ENCODE measurements at regions not wholly inside any gene's neighbourhood (a gene's known extent, or its start where the extent isn't known, plus 50 kb on each side); places are given as distances from the start of the nearest gene placed in this dataset.
A peak's percentile ranks its signal among the peaks of the same experiment; 100 is the strongest.

DNA sequence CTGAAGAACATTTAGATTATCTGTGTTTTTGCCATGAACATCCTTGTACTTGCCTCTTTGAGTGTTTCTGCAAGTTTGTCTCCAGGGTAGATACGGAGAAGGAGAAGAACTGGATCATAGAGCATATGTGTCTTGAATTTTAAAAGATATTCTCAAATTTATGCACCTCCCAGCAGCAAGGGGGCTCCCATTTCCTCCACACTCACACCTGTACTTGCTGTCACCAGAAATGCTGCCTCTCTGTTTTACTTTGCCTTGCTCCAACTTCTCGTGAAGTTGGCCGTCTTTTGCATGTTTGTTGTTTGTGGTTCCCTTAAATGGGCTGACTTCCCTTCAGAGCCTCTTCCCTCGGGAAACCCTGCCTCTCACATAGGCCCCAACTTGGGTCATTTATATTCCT is 171.0 kb downstream of the TFAP2C start:
- H3K27ac ChIP-seq (ENCODE audit: low read depth, low read length), result no peak overlapping the region
- no peaks in the 10 kb centered on the region for H3K36me3 ChIP-seq (ENCODE audit: control insufficient read depth in 1 of 2, insufficient read depth in 2 of 2, low read length in 2 of 2)
- no peaks in the 10 kb centered on the region for H3K9me2 ChIP-seq (ENCODE audit: insufficient read depth)
- H3K4me3 ChIP-seq (replicated peaks in 1 of 2; ENCODE audit: low read depth in 1 of 2, low read length in 2 of 2), result no peak overlapping the region
- CTCF ChIA-PET, result no interaction called here
- no peaks in the 10 kb centered on the region for H3K9me3 ChIP-seq (ENCODE audit: control insufficient read depth in 1 of 2, insufficient read depth in 1 of 2, low read depth in 1 of 2, low read length in 2 of 2)
- ATAC-seq (peak; percentile 53), DNase-seq (ENCODE audit: low read depth, low spot score) (no peak)
- RAD21 ChIA-PET (ENCODE audit: low non-redundant PET in 1 of 2, low total read pairs in 2 of 2, uncharacterized antibody in 2 of 2, unreplicated experiment in 2 of 2), result no interaction called here
- H3K9ac ChIP-seq (ENCODE audit: low read length), result no peak overlapping the region
- intact Hi-C loops (cut with micrococcal nuclease), result no loop called here
- H3K79me2 ChIP-seq (ENCODE audit: insufficient read depth, low read length), result no peaks in the 10 kb centered on the region
- no peak overlapping the region for H2AFZ ChIP-seq (ENCODE audit: low read depth, low read length, poor library complexity, severe bottlenecking)
- H4K20me1 ChIP-seq (ENCODE audit: insufficient read depth), result no peaks in the 10 kb centered on the region
- POLR2A ChIA-PET, result no interaction called here
- TF ChIP-seq POLR2AphosphoS5 (IDR thresholded peaks at IDR 0.05; ENCODE audit: low read depth, low read length), result no peak
- TF ChIP-seq, protein P1, sequence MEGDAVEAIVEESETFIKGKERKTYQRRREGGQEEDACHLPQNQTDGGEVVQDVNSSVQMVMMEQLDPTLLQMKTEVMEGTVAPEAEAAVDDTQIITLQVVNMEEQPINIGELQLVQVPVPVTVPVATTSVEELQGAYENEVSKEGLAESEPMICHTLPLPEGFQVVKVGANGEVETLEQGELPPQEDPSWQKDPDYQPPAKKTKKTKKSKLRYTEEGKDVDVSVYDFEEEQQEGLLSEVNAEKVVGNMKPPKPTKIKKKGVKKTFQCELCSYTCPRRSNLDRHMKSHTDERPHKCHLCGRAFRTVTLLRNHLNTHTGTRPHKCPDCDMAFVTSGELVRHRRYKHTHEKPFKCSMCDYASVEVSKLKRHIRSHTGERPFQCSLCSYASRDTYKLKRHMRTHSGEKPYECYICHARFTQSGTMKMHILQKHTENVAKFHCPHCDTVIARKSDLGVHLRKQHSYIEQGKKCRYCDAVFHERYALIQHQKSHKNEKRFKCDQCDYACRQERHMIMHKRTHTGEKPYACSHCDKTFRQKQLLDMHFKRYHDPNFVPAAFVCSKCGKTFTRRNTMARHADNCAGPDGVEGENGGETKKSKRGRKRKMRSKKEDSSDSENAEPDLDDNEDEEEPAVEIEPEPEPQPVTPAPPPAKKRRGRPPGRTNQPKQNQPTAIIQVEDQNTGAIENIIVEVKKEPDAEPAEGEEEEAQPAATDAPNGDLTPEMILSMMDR (IDR thresholded peaks at IDR 0.05 in 2 of 3, conservative IDR thresholded peaks at IDR 0.05 in 1 of 3; ENCODE audit: borderline replicate concordance in 1 of 3, insufficient read depth in 1 of 3, low read depth in 2 of 3, low read length in 2 of 3), result peak in 1 of 3 experiments; percentile 30; a peak in 3 of 6 replicates
- H3K27me3 ChIP-seq (ENCODE audit: insufficient read depth, low read length), result no peaks in the 10 kb centered on the region
- no peak overlapping the region for H3K4me2 ChIP-seq (ENCODE audit: low read length)
- no peaks in the 10 kb centered on the region for H3K4me1 ChIP-seq (ENCODE audit: control insufficient read depth in 1 of 2, insufficient read depth in 2 of 2, low read length in 2 of 2)
- no TSS peak for BruUV-seq (replicated peaks)

GRCh38 chr20:56801971-56802755 is 173.1 kb downstream of the TFAP2C start:
- Histone ChIP-seq H3K79me2 (ENCODE audit: insufficient read depth, low read length) (no peaks in the 10 kb centered on the region), H3K9ac (ENCODE audit: low read length) (no peak overlapping the region), H3K9me2 (ENCODE audit: insufficient read depth) (no peaks in the 10 kb centered on the region), H2AFZ (ENCODE audit: low read depth, low read length, poor library complexity, severe bottlenecking) (no peak overlapping the region), H3K27me3 (ENCODE audit: insufficient read depth, low read length) (no peaks in the 10 kb centered on the region), H4K20me1 (ENCODE audit: insufficient read depth) (no peaks in the 10 kb centered on the region), H3K4me2 (ENCODE audit: low read length) (no peak overlapping the region), H3K36me3 (ENCODE audit: control insufficient read depth in 1 of 2, insufficient read depth in 2 of 2, low read length in 2 of 2) (no peaks in the 10 kb centered on the region), H3K4me1 (ENCODE audit: control insufficient read depth in 1 of 2, insufficient read depth in 2 of 2, low read length in 2 of 2) (no peaks in the 10 kb centered on the region), H3K9me3 (ENCODE audit: control insufficient read depth in 1 of 2, insufficient read depth in 1 of 2, low read depth in 1 of 2, low read length in 2 of 2) (no peaks in the 10 kb centered on the region), H3K4me3 (replicated peaks in 1 of 2; ENCODE audit: low read depth in 1 of 2, low read length in 2 of 2) (no peak overlapping the region), H3K27ac (ENCODE audit: low read depth, low read length) (no peak overlapping the region)
- ChIA-PET CTCF (no interaction called here), RAD21 (ENCODE audit: low non-redundant PET in 1 of 2, low total read pairs in 2 of 2, uncharacterized antibody in 2 of 2, unreplicated experiment in 2 of 2) (no interaction called here), POLR2A (no interaction called here)
- ATAC-seq (no peak), DNase-seq (ENCODE audit: low read depth, low spot score) (no peak)
- no TSS peak for BruUV-seq (replicated peaks)
- intact Hi-C loops (cut with micrococcal nuclease), result no loop called here
- TF ChIP-seq SRF (IDR thresholded peaks at IDR 0.05; ENCODE audit: low read depth), result no peak
- no peak for TF ChIP-seq FOSL1 (IDR thresholded peaks at IDR 0.05; ENCODE audit: low read depth)
- TF ChIP-seq JUND (IDR thresholded peaks at IDR 0.05), result no peak
- TF ChIP-seq YY1 (IDR thresholded peaks at IDR 0.05; ENCODE audit: extremely low read depth, insufficient replicate concordance, low read depth, low read length), result no peak
- TF ChIP-seq MAX (IDR thresholded peaks at IDR 0.05), result no peak
- TF ChIP-seq RAD21 (IDR thresholded peaks at IDR 0.05; ENCODE audit: low read depth), result no peak
- no peak for TF ChIP-seq EGR1 (IDR thresholded peaks at IDR 0.05; ENCODE audit: low read depth)
- no peak for TF ChIP-seq EZH2 (IDR thresholded peaks at IDR 0.05)
- no peak for TF ChIP-seq EZH2phosphoT487 (IDR thresholded peaks at IDR 0.05; ENCODE audit: borderline replicate concordance)
- TF ChIP-seq ZFX (IDR thresholded peaks at IDR 0.05), result no peak
- no peak for TF ChIP-seq POLR2A (IDR thresholded peaks at IDR 0.05; ENCODE audit: borderline replicate concordance, extremely low read depth, insufficient read depth, insufficient read length)
- TF ChIP-seq SIN3A (IDR thresholded peaks at IDR 0.05; ENCODE audit: low read depth), result no peak
- TF ChIP-seq ATF3 (IDR thresholded peaks at IDR 0.05), result no peak
- TF ChIP-seq CEBPB (IDR thresholded peaks at IDR 0.05; ENCODE audit: low read depth), result no peak
- no peak for TF ChIP-seq SP1 (IDR thresholded peaks at IDR 0.05; ENCODE audit: low read depth)
- no peak for TF ChIP-seq ZNF274 (IDR thresholded peaks at IDR 0.05; ENCODE audit: low read depth, low read length)
- TF ChIP-seq, protein P1 (IDR thresholded peaks at IDR 0.05 in 2 of 3, conservative IDR thresholded peaks at IDR 0.05 in 1 of 3; ENCODE audit: borderline replicate concordance in 1 of 3, insufficient read depth in 1 of 3, low read depth in 2 of 3, low read length in 2 of 3), result no peak
